Stimulated activated CD8-positive, alpha-beta memory T cell treated with anti-CD3 and anti-CD28 coated beads, Interleukin-4, amount 100 ng/mL, for 48 hours (primary cell): ENCODE measurements at regions not wholly inside any gene's neighbourhood (a gene's known extent, or its start where the extent isn't known, plus 50 kb on each side); places are given as distances from the start of the nearest gene placed in this dataset.
A peak's percentile ranks its signal among the peaks of the same experiment; 100 is the strongest.

Source experiments
- DNase-seq: peaks from one replicate; pipeline ENCODE4 v3.0.0-alpha.2; 2020

DNA sequence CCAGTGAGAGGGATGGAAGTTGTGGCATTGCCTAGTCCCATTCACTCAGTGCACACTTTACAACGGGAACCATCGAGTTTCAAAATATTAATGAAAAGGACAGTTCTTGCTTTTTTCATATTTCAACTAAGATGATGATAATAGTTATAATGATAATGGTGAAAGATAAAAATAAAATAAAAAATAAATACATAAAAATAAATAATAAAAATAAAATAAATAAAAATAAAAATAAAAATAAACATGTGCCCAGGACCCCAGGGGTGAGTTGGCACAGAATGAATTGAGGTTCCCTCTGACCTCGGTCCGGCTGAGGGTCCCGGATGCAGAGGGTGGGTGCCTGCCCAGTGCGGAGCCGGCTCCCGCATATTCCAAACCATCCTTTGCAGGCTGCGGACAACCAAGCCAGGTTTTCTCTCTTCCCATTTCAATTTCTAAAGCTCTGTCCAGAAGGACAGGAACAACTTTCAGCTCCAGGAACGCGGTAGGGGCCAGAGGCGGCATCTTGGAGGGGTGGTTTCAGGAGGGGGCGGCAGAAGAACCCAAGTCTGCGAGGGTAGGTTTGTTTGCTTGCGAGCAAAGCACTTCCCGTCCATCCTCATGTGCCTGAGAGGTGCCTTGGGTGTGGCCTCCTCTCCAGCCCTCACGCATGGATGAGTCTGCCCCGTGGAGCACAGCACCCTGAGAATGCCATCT lies 236.8 kb downstream of the DLL1 start:
- DNase-seq, result no peak

DNA sequence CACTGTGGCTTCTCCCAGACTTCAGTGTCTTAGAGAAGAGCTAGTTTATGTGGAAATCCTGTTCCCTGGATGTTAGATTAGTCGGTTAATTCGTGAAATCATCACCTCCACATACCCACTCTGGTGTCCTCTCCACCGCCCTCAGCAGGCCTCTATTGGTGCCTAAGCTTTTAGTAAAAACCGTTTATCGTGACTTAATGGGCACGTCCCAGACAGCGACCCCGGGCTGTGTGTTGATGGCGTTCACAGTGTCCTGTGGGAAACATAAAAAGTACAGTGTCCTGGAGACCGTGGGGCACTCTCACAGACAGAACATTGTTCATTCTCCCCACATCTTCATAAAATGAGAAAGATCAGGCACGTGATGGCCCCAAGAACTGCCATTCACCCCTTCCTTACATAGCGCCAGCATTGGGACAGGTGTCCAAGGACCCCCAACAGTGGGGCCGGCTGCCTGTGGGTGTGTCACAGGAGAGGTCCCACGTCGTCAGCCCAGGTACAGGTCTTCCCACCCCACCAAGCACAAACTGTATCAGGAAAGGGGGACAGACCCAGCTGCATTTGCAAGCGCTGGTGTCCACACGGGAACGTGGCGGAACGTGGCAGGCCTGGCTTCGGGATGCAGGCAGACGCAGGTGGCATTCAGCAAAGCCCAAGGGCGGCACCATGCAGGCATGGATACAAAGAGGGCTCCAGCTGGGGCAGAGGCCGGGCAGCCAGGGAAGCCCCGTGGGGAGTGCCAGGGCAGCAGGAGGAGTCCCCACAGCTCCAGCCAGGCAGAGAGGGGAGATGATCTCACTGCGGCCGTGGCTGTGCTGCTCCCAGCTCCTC lies 237.7 kb downstream of the DLL1 start:
- peak; percentile 10 for DNase-seq

DNA sequence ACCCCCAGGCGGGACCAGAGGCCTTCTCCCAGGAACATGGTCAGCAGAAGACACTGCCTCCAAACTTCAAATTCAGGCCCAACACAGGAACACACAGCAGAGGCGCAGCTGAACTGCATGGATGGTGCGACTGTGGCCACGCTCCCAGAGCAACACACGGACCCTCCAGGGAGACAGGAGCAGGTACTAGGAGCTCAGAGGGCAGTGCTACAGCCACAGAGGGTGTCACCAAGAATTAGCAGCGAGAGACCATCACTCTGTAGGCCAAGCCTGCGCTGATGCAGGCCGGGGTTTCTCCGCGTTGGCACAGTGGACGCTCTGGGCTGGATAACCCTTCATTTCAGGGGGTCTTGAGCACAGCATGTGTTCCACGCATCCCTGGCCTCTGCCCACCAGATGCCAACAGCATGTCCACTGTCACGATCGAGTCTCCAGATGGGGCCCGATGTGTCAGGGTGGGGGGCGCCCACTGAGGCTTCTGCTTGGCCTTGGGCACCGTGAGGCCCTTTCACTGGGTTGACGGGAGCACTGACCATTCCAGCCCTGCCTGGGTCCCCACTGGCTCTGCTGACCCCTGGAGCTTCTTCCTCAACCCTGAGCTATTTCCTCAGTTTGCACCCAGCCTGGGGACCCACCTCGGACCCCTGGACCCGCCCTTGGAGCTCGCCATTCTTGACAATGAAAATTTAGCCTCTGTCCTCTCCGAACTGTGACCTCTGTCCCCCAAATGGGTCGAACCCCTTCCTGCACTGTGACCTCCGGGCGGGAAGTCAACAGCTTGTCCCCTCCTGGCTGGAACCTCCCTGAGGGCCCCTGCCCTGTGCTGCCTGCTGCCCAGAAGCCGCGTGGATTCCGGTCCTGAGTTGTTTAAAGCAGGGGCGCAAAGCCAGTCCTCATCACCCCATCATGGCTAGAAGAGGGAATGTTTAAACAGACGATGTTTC lies 239.4 kb downstream of the DLL1 start:
- DNase-seq, result peak; percentile 11

DNA sequence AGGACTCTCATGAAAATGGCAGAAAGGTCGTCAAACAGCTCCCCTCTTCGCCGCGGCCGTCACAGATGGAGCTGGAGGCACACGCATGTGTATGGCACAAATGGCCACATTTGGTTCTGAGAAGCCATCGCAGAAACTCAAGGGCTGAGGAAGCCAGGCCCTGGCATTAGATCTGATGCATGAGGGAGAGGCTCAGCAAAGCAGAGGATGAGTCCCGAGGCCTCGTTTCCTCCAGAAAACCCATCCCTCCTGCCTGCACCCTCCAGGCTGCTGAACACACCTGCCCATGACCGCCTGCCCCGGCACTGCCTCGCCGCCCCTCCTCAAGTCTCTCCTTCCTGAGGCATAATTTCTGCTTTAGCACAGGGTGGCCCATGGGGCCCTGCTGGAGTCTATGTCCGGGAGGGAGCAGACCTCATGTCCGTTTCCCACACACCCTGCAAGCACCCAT lies 240.3 kb downstream of the DLL1 start:
- peak; percentile 12 for DNase-seq

DNA sequence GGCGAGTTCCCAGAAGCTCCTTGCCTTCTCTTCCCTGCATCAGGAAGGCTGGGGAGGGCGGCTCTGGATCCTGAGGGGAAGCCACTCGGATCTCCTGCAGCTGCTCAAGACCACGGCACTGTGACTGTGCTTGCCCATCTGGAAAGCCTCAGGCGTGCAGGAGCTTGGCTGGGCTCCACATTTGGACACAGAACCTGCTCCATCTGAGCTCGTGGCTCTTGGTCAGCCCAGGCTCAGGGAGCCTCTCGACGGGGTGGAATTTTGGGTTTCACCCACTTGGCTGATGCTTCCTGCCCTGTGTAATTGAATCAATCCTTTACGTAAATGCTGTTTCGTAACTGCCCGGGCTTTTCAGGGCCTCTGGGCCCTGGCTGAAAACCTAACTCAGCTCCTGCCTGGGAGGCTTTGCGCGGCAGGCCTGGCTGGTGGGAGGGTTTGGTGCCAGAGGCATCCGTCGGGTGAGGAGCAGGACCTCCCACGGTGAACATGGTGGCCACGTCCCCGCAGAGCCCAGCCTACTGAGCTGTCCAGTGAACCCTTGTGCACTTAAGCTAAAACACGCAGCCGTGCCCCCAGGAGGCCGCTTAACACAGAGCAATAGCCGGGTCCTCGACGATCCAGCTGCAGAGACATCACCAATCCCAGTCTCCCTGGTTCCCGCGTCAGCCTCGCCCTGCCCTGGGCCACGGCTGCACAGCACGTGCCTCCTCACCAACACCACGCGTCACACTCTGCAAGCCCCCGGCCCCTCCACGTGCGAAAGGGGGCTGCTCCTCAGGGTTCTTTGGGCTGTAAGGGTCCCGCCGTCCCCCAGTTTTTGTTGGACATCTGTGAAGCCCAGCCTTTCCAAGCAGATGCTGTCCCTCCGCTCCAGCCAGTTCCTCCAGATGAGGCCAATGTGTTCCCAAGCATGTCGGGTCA lies 241.0 kb downstream of the DLL1 start:
- peak; percentile 19 for DNase-seq

DNA sequence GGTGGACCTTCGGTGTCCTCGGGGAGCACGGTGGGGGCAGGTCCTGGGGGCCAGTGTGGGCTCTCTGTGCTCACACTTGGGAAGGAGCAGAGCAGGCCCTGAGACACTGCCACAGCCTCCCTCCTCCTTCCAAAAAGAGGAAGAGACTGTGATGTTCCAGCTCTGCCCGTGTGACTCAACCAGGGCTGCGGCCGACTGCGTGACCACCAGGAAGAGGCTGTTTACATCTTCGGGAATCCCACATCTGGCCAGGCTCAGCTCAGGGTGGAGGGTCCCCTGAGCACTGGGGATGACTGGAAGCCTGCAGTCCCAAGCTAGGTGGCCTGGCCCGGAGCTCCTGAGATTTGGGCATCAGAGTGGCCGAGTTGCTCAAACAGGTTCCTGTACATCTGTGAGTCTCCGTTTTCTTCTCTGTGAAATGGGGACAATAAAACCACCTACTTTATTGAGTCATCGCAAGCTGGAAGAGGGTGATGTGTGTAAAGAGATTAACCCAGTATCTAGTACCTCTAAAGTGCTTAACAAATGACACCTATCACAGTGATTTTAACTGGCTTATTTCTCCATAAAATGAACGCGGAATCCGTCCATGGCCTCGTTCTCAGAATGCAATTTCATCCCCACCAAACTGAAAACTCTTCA lies 242.1 kb downstream of the DLL1 start:
- DNase-seq, result peak; percentile 19

DNA sequence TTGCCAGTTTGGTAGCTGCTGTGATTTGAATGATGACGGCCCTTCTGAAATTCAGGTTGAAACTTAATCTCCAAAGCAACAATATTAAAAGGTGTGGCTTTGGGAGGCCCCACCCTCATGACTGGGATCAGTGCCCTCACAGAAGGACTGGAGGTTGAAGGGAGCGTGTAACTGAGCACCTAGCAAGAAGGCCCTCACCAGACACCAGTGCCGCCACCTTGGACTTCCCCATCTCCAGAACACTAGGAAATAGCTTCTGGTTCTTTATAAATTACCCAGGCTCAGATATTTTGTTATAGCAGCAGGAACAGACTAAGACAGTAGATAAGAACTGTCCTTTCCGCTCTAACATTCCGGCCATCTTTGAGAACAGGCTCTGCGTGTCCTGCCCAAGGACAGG lies 243.1 kb downstream of the DLL1 start:
- no peak for DNase-seq

DNA sequence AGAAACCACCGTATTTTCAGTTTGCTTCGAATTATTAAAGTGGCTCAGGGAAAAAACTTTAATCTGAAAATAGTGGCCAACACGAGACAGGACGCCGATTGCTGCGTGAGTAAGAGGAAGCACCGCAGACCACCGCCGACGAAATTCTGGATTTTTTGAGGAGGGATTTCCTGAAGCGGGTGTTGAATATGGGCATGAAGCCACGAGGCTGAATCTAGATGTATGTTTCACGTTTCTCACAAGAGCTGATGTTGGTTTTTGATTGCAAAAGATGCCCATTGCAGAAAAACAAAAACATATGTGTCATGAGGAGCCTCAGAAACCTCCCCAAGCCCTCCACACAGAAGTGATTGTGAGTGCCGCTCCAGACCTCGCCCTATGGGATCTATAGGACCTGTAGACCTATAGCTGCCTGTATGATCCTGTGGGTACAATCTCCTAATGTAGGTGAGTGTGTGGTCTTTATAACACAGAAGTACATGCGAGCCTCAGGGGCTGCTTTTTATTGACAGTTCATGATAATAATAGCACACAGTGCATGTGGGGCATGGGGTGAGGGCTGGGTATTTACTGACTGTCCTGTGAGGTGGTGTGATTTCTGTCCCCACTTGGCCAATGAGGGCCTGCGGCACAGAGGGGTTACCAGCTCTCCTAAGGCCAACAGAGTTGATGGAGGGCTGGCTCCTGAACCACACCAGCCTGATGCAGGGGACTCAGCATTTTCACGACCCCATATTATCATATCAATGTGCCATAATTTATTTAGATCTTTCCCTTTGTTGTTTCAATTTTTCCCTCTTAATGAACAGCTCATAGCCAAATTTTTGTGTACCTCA lies 243.9 kb downstream of the DLL1 start:
- no peak for DNase-seq

DNA sequence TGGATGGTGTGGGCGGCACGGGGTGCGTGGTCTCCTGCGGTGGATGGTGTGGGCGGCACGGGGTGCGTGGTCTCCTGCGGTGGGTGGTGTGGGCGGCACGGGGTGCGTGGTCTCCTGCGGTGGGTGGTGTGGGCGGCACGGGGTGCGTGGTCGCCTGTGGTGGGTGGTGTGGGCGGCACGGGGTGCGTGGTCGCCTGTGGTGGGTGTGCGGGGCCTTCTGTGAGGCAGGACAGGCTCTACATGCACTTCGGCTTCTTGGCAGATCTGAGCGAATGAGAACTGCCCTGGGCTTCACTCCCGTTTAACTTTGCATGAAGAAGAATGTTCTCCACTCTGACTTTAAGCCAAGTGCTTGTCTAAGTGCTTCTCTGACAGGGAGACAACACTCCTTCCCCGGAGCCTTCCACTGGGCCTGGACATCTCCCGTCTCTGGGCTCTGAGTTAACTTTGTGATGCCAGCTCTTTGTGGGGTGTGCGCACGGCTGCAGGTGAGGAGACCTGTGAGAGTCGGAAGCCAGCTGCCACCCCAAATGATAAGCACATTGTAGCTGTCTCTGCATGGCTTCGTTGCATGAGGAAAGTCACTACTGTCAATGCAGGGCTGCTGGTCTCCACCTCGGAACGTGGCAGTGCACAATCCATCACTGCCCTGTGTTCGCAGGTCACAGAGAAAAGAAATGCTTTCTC lies 244.8 kb downstream of the DLL1 start:
- DNase-seq, result no peak

DNA sequence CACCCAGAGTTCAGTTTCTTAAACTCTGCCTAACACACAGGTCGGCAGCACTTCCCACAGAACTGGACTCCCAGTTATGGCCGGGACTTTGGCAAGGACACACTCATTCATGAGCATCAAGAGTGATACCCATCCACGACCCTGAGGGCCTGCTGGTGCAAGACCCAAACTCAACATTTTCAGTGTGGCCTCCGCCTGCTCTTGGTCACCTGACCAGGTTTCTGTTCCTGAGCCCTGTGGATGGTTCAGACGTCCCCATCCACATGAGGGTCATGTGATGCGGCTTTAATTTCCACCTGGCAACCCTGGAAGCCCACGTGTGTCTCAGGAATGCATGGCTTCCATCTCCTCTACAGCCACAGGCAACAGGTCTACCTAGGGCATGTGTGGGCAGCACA lies 245.3 kb downstream of the DLL1 start:
- DNase-seq, result no peak

DNA sequence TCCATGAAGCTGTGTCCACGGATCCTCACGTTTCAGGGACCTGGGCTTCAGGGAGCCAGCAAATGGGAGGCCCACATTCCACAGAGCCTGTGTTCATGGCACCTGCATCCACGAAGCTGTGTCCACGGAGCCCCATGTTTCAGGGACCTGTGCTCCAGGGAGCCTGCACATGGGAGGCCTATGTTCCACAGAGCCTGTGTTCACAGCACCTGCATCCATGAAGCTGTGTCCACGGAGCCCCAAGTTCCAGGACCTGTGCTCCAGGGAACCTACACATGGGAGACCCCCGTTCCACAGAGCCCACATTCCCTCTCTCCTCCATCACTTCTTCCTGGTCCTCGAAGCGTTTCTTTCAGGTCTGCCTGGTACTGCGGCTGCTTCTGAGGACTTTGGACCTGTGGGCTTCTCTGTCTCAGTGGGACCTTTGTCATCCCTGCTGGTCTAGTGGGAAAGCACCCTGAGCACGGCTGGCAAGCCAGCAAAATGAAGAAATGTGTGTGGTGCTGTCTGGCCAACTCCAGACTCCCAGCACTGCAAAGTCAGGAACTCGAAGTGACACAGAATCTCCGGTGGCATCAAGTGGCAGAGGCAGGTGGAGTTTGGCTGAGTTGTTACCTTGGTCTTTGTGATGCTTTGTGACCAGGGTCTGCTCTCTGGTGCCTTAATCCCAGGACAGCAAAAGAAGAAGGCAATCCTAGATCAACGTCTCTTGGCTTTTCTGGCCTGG lies 245.9 kb downstream of the DLL1 start:
- DNase-seq, result no peak

DNA sequence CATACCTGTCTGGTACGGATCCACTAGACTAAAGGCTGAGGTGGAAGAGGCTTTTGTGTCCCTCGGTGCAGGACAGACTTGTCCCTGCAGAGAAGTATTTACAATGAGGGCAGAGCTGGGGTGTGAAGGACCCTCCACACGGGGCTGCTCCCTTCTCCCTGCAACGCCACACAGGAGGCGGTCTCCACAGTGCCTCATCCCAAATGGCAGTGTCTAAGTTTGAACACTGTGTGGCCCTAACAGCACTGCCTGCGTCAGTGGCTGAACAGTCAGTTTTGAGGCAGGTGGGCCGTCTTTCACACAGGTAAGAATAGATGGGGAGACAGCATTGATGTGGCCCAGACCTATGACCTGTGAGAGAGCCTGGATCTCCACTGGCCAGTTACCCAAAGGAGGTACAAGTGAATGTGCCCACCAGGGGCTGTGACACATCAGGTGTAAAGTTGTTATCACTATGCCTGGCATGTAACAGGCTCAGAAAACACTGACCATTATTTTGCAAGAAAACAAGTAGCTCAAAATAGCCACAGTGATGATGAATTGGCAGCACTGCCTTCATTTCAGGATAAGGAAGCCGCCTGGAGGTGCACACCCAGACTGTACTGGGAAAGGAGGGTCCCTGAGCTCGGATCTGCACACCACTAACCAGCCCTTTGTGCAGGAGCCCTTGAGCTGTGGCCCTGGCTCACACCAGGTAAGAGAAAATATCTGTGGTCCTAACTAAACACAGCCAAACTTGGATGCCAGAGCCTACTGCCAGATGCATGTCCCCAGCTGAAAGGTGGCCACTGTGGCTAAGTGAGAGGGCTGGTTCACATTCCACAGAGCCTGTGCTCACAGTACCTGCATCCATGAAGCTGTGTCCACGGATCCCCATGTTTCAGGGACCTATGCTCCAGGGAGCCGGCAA lies 246.7 kb downstream of the DLL1 start:
- no peak for DNase-seq

DNA sequence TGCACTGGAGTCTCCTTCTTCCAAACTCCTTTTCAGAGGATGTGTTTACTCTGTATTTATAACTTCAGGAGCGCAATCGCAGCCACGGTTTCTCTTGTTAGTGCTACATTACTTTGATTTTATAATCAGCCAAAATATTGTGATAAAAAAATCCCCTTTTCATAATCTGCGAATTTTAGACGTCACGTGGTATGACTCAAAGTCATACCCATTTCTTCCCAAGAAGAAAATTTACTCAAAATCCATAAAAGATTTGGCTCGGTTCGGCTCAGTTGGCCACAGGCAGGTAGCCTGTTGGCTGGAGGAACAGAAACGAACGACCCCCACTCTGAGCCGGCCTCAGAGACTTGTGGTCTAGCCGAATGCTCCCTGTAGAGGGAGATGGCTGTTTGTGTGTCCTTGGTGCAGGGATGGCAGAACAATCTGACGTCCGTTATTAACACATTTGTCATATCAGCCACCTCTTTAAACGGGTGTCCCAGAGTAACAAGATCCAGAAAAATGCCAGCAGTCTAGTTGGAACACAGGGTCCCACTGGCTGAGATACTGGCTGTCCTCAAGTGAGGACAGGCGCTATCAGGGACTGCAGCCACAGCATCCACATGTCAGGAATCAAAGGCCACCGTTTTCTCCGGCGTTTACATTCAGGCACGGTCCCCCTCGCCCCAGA lies 247.6 kb downstream of the DLL1 start:
- DNase-seq, result no peak

DNA sequence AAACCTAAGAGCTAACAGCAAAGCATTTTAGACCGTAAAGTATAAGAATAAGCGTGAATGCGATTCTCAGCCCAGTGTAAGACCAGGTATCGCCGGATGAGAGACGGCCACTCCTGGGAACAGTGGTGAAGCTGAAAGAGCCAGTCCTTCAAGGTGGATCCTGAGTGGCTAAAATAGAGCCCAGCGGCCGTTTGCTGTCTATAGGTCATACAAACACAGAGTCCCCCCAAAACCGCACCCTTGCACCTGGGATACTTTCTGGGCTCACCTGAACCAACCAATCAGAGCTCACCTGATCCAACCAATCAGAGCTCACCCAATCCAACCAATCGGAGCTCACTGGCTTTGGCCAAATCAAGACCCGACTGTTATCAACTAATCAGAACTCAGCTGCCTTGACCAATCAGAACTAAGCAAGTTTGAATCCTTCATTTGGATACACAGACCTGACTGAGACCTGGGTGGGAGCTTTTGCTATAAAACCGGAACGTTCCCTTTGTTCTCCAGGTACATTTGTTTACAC lies 248.2 kb downstream of the DLL1 start:
- no peak for DNase-seq

DNA sequence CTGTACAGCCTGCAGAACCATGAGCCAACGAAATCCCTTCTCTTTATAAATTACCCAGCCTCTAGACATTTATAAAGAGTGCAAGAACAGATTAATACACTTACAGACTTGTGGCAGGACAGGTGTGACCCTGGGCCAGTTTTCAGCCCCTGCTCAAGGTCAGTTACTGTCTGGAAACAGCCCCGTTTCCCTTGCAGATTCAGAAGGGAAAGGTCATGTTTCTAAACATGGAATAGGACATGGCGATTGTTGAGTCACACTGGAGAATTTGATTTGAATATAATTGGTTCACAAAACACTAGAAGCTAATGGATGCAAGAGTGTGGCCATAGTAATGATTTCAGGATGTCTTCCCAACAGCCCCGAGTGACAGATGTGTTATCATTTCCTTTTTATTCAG lies 248.8 kb downstream of the DLL1 start:
- no peak for DNase-seq

DNA sequence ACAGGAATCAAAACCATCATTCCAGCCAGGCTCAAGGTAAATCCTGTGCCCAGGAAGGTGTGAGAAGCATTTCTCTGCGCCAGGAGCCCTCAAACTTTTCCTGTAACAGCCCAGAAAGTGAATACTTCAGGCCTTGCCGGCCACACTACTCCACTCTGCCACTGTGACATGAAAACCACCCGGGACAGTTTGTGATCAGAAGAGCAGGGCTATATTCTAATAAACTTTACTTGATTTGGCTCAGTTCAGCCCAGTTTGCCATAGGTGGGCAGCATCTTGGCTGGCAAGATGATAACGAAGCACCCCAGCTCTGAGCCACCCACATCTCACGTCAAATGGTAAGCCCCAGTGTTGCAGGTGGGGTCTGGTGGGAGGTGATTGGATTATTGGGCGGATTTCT lies 249.4 kb downstream of the DLL1 start:
- no peak for DNase-seq

DNA sequence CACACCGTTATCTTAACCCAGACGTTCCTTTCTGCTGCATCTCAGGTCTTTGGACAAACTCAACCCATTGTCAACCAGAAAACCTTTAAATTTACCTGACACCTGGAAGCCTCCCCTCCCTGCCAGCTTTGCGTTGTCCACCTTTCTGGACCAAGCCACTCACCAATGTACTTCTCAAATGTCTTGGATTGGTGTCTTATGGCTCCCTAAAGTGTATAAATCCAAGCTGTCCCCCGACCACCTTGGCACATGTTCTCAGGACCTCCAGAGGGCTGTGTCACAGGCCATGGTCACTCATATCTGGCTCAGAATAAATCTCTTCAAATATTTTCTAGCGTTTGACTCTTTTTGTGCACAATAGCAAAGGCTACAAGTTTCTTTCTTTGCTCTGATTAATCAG lies 250.0 kb downstream of the DLL1 start:
- no peak for DNase-seq
